HepG2 (cell line): ENCODE measurements at regions not wholly inside any gene's neighbourhood (a gene's known extent, or its start where the extent isn't known, plus 50 kb on each side); places are given as distances from the start of the nearest gene placed in this dataset.

Experiments used
- ATF7-NPFF ChIP-seq: sonication (generic); formaldehyde crosslinking; IDR thresholded peaks from 2 replicates; pipeline ENCODE4 v1.8.1; 2023; ENCODE audit warnings: mild to moderate bottlenecking, low read depth, missing genetic modification reagents, moderate library complexity
- BCL6 ChIP-seq: IDR thresholded peaks from 2 replicates; pipeline ENCODE4 v1.6.1; 2016; ENCODE audit warnings: missing genetic modification reagents, missing compliant biosample characterization
- DR1 ChIP-seq: sonication (generic); formaldehyde crosslinking; IDR thresholded peaks from 2 replicates; pipeline ENCODE4 v1.8.0; 2021; ENCODE audit warnings: mild to moderate bottlenecking, missing genetic modification reagents, inconsistent platforms
- RORA ChIP-seq: sonication (generic); formaldehyde crosslinking; IDR thresholded peaks from 2 replicates; pipeline ENCODE4 v1.5.0; 2020; ENCODE audit warnings: mild to moderate bottlenecking, missing genetic modification reagents, moderate library complexity
- SP1 ChIP-seq, 2 experiments: fragments of 450-650 bp in 1 of 2; sonication (generic) in 1 of 2; formaldehyde crosslinking in 1 of 2; IDR thresholded peaks; 2 replicates each; pipeline versions ENCODE4 v1.4.0 to v1.6.1; 2016 to 2020; ENCODE audit warnings: missing genetic modification reagents in 1 of 2
- ZNF839 ChIP-seq: sonication (generic); formaldehyde crosslinking; IDR thresholded peaks from 2 replicates; pipeline ENCODE4 v1.4.0; 2020; ENCODE audit warnings: missing genetic modification reagents, mild to moderate bottlenecking, borderline replicate concordance
- ZNF879 ChIP-seq: sonication (generic); formaldehyde crosslinking; IDR thresholded peaks from 2 replicates; pipeline ENCODE4 v1.8.1; 2023; ENCODE audit warnings: missing genetic modification reagents
- TF ChIP-seq, protein P1 (sequence below): sonication (generic); formaldehyde crosslinking; conservative IDR thresholded peaks from 2 replicates; pipeline ENCODE4 v1.4.0; 2020; ENCODE audit warnings: missing genetic modification reagents
- TF ChIP-seq, protein P2 (sequence below): sonication (generic); formaldehyde crosslinking; IDR thresholded peaks from 2 replicates; pipeline ENCODE4 v1.4.0; 2020; ENCODE audit warnings: missing genetic modification reagents; ENCODE audit errors: not compliant biosample characterization
- TF ChIP-seq, protein P3 (sequence below): sonication (generic); formaldehyde crosslinking; IDR thresholded peaks from 2 replicates; pipeline ENCODE4 v1.5.1; 2020; ENCODE audit warnings: mild to moderate bottlenecking, moderate library complexity, missing genetic modification reagents
- TF ChIP-seq, protein P4 (sequence below): sonication (generic); formaldehyde crosslinking; IDR thresholded peaks from 2 replicates; pipeline ENCODE4 v1.4.0; 2020; ENCODE audit warnings: missing genetic modification reagents, borderline replicate concordance
- TF ChIP-seq, protein P5 (sequence below): sonication (generic); formaldehyde crosslinking; IDR thresholded peaks from 2 replicates; pipeline ENCODE4 v1.4.0; 2020; ENCODE audit warnings: mild to moderate bottlenecking, missing genetic modification reagents
- TF ChIP-seq, protein P6 (sequence below): IDR thresholded peaks from 2 replicates; pipeline ENCODE4 v1.6.1; 2016; ENCODE audit warnings: low read depth, missing genetic modification reagents, missing compliant biosample characterization

DNA sequence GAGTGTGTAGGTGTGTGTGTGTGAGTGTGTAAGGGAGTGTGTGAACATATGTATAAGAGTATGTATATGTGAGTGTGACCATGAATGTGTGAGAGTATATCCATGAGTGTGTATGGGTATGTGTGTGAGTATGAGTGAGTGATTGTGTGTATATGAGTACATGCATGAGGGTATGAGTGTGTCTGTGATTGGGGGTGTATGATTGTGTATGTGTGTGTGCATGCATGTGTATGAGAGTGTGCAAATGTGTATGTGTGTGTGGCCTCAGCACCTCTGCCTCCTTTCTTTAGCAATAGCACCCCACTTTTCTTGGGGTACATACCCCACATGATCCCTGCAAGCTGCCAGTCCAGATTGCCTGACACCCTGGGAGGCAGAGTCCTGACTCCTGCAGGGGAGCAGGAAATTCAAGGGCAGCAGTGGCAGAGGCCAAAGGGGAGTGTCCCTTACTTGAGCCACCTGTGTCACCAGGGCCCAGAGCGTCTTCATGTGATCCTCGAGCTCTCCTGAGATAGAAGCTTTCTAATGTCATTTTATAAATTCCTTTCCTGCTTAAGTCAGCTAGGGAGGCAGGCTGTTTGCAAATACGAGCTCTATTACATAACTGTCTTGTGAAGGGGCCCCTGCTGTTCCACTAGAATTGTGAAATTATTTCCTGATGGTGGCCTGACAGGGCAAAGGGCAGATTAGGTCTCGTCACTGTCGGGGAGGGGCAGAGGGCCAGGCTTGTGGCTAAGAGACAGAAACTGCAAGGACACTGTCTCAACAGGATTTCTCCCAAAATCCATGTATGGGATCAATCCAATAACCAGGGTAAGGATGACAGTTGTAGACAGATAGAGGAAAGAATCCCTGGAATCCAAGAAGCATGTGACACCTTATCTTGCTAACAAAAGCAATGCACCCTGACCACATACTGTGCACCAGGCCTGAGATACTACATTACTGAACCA is 389.1 kb downstream of the GADD45G start (continued):
- TF ChIP-seq, protein P1, sequence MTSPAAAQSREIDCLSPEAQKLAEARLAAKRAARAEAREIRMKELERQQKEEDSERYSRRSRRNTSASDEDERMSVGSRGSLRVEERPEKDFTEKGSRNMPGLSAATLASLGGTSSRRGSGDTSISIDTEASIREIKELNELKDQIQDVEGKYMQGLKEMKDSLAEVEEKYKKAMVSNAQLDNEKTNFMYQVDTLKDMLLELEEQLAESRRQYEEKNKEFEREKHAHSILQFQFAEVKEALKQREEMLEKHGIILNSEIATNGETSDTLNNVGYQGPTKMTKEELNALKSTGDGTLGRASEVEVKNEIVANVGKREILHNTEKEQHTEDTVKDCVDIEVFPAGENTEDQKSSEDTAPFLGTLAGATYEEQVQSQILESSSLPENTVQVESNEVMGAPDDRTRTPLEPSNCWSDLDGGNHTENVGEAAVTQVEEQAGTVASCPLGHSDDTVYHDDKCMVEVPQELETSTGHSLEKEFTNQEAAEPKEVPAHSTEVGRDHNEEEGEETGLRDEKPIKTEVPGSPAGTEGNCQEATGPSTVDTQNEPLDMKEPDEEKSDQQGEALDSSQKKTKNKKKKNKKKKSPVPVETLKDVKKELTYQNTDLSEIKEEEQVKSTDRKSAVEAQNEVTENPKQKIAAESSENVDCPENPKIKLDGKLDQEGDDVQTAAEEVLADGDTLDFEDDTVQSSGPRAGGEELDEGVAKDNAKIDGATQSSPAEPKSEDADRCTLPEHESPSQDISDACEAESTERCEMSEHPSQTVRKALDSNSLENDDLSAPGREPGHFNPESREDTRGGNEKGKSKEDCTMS (CRISPR knock-in tag), result no peak
- no peak for TF ChIP-seq ATF7-NPFF (CRISPR knock-in tag)
- TF ChIP-seq, protein P2, sequence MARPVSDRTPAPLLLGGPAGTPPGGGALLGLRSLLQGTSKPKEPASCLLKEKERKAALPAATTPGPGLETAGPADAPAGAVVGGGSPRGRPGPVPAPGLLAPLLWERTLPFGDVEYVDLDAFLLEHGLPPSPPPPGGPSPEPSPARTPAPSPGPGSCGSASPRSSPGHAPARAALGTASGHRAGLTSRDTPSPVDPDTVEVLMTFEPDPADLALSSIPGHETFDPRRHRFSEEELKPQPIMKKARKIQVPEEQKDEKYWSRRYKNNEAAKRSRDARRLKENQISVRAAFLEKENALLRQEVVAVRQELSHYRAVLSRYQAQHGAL (CRISPR knock-in tag), result no peak
- peak; percentile 95 for TF ChIP-seq BCL6
- no peak for TF ChIP-seq ZNF839 (CRISPR knock-in tag)
- TF ChIP-seq RORA (CRISPR knock-in tag), result no peak
- no peak for TF ChIP-seq ZNF879 (CRISPR knock-in tag)
- TF ChIP-seq, protein P3, sequence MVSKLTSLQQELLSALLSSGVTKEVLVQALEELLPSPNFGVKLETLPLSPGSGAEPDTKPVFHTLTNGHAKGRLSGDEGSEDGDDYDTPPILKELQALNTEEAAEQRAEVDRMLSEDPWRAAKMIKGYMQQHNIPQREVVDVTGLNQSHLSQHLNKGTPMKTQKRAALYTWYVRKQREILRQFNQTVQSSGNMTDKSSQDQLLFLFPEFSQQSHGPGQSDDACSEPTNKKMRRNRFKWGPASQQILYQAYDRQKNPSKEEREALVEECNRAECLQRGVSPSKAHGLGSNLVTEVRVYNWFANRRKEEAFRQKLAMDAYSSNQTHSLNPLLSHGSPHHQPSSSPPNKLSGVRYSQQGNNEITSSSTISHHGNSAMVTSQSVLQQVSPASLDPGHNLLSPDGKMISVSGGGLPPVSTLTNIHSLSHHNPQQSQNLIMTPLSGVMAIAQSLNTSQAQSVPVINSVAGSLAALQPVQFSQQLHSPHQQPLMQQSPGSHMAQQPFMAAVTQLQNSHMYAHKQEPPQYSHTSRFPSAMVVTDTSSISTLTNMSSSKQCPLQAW (CRISPR knock-in tag), result peak; percentile 69; the same call in 1 of the 2 replicates
- TF ChIP-seq, protein P4, sequence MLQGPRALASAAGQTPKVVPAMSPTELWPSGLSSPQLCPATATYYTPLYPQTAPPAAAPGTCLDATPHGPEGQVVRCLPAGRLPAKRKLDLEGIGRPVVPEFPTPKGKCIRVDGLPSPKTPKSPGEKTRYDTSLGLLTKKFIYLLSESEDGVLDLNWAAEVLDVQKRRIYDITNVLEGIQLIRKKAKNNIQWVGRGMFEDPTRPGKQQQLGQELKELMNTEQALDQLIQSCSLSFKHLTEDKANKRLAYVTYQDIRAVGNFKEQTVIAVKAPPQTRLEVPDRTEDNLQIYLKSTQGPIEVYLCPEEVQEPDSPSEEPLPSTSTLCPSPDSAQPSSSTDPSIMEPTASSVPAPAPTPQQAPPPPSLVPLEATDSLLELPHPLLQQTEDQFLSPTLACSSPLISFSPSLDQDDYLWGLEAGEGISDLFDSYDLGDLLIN (CRISPR knock-in tag), result no peak
- no peak for TF ChIP-seq SP1 (IDR thresholded peaks at IDR 0.05)
- no peak for TF ChIP-seq SP1 (CRISPR knock-in tag; IDR thresholded peaks at IDR 0.05)
- TF ChIP-seq DR1, result no peak
- TF ChIP-seq, protein P5, sequence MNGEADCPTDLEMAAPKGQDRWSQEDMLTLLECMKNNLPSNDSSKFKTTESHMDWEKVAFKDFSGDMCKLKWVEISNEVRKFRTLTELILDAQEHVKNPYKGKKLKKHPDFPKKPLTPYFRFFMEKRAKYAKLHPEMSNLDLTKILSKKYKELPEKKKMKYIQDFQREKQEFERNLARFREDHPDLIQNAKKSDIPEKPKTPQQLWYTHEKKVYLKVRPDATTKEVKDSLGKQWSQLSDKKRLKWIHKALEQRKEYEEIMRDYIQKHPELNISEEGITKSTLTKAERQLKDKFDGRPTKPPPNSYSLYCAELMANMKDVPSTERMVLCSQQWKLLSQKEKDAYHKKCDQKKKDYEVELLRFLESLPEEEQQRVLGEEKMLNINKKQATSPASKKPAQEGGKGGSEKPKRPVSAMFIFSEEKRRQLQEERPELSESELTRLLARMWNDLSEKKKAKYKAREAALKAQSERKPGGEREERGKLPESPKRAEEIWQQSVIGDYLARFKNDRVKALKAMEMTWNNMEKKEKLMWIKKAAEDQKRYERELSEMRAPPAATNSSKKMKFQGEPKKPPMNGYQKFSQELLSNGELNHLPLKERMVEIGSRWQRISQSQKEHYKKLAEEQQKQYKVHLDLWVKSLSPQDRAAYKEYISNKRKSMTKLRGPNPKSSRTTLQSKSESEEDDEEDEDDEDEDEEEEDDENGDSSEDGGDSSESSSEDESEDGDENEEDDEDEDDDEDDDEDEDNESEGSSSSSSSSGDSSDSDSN (CRISPR knock-in tag), result no peak
- TF ChIP-seq, protein P6, sequence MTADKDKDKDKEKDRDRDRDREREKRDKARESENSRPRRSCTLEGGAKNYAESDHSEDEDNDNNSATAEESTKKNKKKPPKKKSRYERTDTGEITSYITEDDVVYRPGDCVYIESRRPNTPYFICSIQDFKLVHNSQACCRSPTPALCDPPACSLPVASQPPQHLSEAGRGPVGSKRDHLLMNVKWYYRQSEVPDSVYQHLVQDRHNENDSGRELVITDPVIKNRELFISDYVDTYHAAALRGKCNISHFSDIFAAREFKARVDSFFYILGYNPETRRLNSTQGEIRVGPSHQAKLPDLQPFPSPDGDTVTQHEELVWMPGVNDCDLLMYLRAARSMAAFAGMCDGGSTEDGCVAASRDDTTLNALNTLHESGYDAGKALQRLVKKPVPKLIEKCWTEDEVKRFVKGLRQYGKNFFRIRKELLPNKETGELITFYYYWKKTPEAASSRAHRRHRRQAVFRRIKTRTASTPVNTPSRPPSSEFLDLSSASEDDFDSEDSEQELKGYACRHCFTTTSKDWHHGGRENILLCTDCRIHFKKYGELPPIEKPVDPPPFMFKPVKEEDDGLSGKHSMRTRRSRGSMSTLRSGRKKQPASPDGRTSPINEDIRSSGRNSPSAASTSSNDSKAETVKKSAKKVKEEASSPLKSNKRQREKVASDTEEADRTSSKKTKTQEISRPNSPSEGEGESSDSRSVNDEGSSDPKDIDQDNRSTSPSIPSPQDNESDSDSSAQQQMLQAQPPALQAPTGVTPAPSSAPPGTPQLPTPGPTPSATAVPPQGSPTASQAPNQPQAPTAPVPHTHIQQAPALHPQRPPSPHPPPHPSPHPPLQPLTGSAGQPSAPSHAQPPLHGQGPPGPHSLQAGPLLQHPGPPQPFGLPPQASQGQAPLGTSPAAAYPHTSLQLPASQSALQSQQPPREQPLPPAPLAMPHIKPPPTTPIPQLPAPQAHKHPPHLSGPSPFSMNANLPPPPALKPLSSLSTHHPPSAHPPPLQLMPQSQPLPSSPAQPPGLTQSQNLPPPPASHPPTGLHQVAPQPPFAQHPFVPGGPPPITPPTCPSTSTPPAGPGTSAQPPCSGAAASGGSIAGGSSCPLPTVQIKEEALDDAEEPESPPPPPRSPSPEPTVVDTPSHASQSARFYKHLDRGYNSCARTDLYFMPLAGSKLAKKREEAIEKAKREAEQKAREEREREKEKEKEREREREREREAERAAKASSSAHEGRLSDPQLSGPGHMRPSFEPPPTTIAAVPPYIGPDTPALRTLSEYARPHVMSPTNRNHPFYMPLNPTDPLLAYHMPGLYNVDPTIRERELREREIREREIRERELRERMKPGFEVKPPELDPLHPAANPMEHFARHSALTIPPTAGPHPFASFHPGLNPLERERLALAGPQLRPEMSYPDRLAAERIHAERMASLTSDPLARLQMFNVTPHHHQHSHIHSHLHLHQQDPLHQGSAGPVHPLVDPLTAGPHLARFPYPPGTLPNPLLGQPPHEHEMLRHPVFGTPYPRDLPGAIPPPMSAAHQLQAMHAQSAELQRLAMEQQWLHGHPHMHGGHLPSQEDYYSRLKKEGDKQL (CRISPR knock-in tag), result no peak
